ENCODE measurements at regions not wholly inside any gene's neighbourhood (a gene's known extent, or its start where the extent isn't known, plus 50 kb on each side); places are given as distances from the start of the nearest gene placed in this dataset.

DNA sequence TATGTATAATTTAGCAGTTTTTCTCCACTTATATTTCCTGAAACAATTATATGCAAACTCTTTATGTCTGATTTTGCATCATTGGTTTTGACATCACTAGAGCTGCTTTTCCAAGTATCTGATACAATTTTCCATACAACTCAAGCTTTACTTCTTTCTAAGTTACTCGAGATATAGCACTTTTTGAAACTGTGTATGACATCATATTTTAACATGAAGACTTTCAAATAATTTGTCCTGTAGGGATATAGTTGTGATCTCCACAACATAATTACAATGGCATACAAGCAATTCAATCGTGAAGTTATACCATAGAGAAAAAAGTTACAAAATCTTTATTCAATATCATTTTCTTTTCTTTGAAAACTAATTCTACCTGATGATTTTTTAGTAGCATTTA, 173.0 kb downstream of the LEPR start:
- TF ChIP-seq, protein P1, sequence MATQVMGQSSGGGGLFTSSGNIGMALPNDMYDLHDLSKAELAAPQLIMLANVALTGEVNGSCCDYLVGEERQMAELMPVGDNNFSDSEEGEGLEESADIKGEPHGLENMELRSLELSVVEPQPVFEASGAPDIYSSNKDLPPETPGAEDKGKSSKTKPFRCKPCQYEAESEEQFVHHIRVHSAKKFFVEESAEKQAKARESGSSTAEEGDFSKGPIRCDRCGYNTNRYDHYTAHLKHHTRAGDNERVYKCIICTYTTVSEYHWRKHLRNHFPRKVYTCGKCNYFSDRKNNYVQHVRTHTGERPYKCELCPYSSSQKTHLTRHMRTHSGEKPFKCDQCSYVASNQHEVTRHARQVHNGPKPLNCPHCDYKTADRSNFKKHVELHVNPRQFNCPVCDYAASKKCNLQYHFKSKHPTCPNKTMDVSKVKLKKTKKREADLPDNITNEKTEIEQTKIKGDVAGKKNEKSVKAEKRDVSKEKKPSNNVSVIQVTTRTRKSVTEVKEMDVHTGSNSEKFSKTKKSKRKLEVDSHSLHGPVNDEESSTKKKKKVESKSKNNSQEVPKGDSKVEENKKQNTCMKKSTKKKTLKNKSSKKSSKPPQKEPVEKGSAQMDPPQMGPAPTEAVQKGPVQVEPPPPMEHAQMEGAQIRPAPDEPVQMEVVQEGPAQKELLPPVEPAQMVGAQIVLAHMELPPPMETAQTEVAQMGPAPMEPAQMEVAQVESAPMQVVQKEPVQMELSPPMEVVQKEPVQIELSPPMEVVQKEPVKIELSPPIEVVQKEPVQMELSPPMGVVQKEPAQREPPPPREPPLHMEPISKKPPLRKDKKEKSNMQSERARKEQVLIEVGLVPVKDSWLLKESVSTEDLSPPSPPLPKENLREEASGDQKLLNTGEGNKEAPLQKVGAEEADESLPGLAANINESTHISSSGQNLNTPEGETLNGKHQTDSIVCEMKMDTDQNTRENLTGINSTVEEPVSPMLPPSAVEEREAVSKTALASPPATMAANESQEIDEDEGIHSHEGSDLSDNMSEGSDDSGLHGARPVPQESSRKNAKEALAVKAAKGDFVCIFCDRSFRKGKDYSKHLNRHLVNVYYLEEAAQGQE (IDR thresholded peaks at IDR 0.05) = no peak
- TF ChIP-seq RAD21 (IDR thresholded peaks at IDR 0.05) (no peak), EGR1 (IDR thresholded peaks at IDR 0.05; ENCODE audit: low read depth in 2 of 2) (no peak), JUND (IDR thresholded peaks at IDR 0.05) (no peak), SP1 (IDR thresholded peaks at IDR 0.05) (no peak), TAF1 (conservative IDR thresholded peaks at IDR 0.05) (no peak)
- TF ChIP-seq, protein P2, sequence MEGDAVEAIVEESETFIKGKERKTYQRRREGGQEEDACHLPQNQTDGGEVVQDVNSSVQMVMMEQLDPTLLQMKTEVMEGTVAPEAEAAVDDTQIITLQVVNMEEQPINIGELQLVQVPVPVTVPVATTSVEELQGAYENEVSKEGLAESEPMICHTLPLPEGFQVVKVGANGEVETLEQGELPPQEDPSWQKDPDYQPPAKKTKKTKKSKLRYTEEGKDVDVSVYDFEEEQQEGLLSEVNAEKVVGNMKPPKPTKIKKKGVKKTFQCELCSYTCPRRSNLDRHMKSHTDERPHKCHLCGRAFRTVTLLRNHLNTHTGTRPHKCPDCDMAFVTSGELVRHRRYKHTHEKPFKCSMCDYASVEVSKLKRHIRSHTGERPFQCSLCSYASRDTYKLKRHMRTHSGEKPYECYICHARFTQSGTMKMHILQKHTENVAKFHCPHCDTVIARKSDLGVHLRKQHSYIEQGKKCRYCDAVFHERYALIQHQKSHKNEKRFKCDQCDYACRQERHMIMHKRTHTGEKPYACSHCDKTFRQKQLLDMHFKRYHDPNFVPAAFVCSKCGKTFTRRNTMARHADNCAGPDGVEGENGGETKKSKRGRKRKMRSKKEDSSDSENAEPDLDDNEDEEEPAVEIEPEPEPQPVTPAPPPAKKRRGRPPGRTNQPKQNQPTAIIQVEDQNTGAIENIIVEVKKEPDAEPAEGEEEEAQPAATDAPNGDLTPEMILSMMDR (IDR thresholded peaks at IDR 0.05; ENCODE audit: low read depth, low read length, missing input control) = no peak
- TF ChIP-seq, protein P3, sequence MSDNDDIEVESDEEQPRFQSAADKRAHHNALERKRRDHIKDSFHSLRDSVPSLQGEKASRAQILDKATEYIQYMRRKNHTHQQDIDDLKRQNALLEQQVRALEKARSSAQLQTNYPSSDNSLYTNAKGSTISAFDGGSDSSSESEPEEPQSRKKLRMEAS (IDR thresholded peaks at IDR 0.05) = no peak
- TF ChIP-seq, protein P4, sequence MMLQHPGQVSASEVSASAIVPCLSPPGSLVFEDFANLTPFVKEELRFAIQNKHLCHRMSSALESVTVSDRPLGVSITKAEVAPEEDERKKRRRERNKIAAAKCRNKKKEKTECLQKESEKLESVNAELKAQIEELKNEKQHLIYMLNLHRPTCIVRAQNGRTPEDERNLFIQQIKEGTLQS (IDR thresholded peaks at IDR 0.05) = no peak
- TF ChIP-seq, protein P5, sequence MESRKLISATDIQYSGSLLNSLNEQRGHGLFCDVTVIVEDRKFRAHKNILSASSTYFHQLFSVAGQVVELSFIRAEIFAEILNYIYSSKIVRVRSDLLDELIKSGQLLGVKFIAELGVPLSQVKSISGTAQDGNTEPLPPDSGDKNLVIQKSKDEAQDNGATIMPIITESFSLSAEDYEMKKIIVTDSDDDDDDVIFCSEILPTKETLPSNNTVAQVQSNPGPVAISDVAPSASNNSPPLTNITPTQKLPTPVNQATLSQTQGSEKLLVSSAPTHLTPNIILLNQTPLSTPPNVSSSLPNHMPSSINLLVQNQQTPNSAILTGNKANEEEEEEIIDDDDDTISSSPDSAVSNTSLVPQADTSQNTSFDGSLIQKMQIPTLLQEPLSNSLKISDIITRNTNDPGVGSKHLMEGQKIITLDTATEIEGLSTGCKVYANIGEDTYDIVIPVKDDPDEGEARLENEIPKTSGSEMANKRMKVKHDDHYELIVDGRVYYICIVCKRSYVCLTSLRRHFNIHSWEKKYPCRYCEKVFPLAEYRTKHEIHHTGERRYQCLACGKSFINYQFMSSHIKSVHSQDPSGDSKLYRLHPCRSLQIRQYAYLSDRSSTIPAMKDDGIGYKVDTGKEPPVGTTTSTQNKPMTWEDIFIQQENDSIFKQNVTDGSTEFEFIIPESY (IDR thresholded peaks at IDR 0.05) = no peak
